Effector memory CD8-positive, alpha-beta T cell (primary cell): ENCODE measurements at regions not wholly inside any gene's neighbourhood (a gene's known extent, or its start where the extent isn't known, plus 50 kb on each side); places are given as distances from the start of the nearest gene placed in this dataset.

ENCODE experiments used
- ATAC-seq: fragments of 150-1000 bp; cut with Tn5 transposase; replicated peaks from 2 replicates; pipeline ENCODE4 v1.10.0; 2021; ENCODE audit warnings: mild to moderate bottlenecking, moderate library complexity
- DNase-seq, 3 experiments: peaks; one replicate each; pipeline ENCODE4 v3.0.0; 2021
- H3K27ac Mint-ChIP-seq, 2 donors: one replicate each; pipeline ENCODE4 v1.8.0; 2022; ENCODE audit warnings: mild to moderate bottlenecking in 2 of 2, mixed read lengths in 2 of 2, moderate library complexity in 2 of 2
- H3K27me3 Mint-ChIP-seq, 2 donors: one replicate each; pipeline ENCODE4 v1.8.0; 2022; ENCODE audit warnings: mixed read lengths in 2 of 2
- H3K36me3 Mint-ChIP-seq: one replicate; pipeline ENCODE4 v1.8.0; 2022; ENCODE audit warnings: mild to moderate bottlenecking, moderate library complexity, mixed read lengths; ENCODE audit not compliant: insufficient read depth
- H3K4me1 Mint-ChIP-seq, 2 donors: one replicate each; pipeline ENCODE4 v1.8.0; 2022; ENCODE audit warnings: low read depth in 2 of 2, mixed read lengths in 2 of 2
- H3K4me3 Mint-ChIP-seq, 2 donors: one replicate each; pipeline ENCODE4 v1.8.0; 2022; ENCODE audit warnings: mild to moderate bottlenecking in 2 of 2, mixed read lengths in 2 of 2, moderate library complexity in 2 of 2
- H3K9me3 Mint-ChIP-seq, 2 donors: one replicate each; pipeline ENCODE4 v1.8.0; 2022; ENCODE audit warnings: mixed read lengths in 2 of 2

DNA sequence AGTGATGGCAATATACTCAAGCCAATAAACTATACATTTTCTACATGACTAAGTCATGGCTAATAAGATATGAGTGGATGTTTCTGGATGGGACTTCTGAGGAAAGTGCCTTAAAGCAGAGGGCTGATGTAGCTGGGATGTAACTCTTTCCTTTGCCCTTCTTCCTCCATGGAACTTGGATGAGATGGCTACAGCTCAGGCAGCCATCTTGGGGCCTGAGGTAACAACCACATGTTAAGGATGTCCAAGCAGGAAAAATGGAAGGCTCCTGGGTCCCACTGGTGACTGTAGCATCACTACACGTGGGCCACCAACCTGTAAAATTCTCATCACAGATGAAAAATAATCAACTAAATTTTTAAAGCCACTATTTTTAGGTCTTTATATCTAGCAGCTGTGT is 54.4 kb upstream of the GRIP1 start:
- DNase-seq (no peak), ATAC-seq (no peak)
- Mint-ChIP-seq H3K36me3 (no peaks in the 10 kb centered on the region), H3K9me3 (peaks cover 0 to 3% of the 10 kb centered on the region in 2 donors), H3K27ac (no peak overlapping the region), H3K4me3 (no peak overlapping the region), H3K4me1 (peaks cover 0 to 2% of the 10 kb centered on the region in 2 donors), H3K27me3 (peaks cover 10 to 16% of the 10 kb centered on the region in 2 donors)

DNA sequence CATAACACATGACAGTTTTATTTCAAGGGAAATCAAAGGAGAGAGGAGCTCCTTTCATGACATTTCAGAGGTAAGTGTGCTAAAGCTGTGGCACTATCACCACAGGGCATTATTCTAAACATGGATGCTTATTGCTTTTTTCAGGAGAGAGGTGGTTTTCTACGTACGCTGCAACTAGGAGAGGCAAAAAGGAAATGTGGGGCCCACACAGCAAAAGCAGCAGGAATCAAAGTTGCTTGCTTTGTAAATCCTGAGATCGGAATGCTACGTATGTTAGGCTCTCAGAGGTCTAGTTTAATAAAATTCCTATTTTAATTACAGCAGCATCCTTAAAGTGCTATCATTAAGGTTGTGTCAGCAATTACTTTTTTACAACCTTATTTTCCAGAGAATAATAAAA is 55.0 kb upstream of the GRIP1 start:
- Mint-ChIP-seq H3K4me1 (peaks cover 0 to 2% of the 10 kb centered on the region in 2 donors), H3K9me3 (peaks cover 0 to 3% of the 10 kb centered on the region in 2 donors), H3K36me3 (no peaks in the 10 kb centered on the region), H3K27ac (no peak overlapping the region), H3K27me3 (peaks cover 10 to 16% of the 10 kb centered on the region in 2 donors), H3K4me3 (no peak overlapping the region)
- DNase-seq (no peak), ATAC-seq (no peak)

DNA sequence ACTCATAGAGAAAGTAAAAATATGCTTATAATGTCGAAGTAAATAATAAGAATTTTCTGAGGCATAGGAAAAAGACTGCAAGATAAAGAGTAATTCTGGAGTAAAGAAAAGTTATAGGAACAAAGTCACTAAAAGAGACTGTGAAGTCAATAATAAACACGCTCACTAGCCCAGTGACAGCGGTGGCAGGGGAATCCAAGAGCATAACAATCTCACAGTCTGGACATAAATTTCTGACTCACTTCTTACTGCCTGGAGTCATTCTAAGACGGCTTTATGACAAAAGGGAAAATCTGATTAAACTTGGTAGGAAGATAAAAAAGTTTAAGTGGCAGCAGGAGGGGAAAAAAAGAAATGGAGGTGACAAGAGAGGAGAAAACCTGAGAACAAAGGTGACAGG is 56.4 kb upstream of the GRIP1 start:
- H3K27me3 Mint-ChIP-seq: peaks cover 18 to 22% of the 10 kb centered on the region in 2 donors
- peaks cover 0 to 3% of the 10 kb centered on the region in 2 donors for H3K9me3 Mint-ChIP-seq
- H3K27ac Mint-ChIP-seq: no peak overlapping the region
- no peak overlapping the region for H3K4me3 Mint-ChIP-seq
- H3K36me3 Mint-ChIP-seq: no peaks in the 10 kb centered on the region
- no peak for DNase-seq
- ATAC-seq: no peak
- peaks cover 0 to 2% of the 10 kb centered on the region in 2 donors for H3K4me1 Mint-ChIP-seq

DNA sequence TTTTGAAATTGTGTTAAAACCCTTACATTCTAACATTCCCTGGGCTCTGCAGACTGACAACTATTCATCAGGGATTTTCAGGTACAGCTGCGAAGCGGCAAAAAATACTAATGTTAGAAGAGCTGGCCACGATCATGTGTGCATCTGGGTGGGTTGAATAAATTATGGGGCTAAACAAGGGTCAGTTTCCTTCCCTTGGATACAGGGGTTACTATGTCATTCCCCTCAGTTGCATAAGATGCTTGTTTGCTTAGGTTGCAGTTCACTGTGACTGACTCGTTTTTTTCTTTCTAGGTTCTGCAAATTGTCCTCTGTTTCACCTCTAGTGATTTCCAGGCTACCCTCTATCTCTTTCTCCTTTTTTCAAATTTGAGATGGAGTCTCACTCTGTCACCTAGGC is 58.1 kb upstream of the GRIP1 start:
- Mint-ChIP-seq H3K4me1 (peaks cover 0 to 4% of the 10 kb centered on the region in 2 donors), H3K9me3 (peaks cover 0 to 3% of the 10 kb centered on the region in 2 donors), H3K27ac (no peak overlapping the region), H3K4me3 (no peak overlapping the region), H3K36me3 (no peaks in the 10 kb centered on the region), H3K27me3 (peaks cover 18 to 24% of the 10 kb centered on the region in 2 donors)
- ATAC-seq (no peak), DNase-seq (no peak)

DNA sequence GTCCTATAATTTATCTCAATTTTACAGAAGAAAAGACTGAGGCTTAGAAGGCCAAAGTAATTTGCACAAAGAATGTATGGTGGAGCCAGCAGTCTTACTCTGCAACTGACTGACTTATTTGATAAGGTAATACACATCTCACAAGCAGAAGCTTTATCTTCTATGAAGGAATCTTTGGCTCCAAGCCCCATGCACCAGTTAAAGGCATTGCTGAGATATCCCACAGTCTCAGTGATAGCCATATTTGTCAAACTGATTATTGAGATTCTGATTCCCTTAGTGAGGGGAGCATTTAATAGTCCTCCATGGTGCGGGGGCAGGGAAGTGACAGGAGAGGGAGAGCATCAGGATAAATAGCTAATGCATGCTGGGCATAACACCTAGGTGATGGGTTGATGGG is 60.4 kb upstream of the GRIP1 start:
- Mint-ChIP-seq H3K9me3 (peaks cover 0 to 5% of the 10 kb centered on the region in 2 donors), H3K27ac (no peak overlapping the region), H3K36me3 (no peaks in the 10 kb centered on the region), H3K27me3 (peaks cover 10 to 21% of the 10 kb centered on the region in 2 donors), H3K4me1 (peaks cover 5 to 10% of the 10 kb centered on the region in 2 donors), H3K4me3 (no peak overlapping the region)
- no peak for ATAC-seq
- DNase-seq: no peak

DNA sequence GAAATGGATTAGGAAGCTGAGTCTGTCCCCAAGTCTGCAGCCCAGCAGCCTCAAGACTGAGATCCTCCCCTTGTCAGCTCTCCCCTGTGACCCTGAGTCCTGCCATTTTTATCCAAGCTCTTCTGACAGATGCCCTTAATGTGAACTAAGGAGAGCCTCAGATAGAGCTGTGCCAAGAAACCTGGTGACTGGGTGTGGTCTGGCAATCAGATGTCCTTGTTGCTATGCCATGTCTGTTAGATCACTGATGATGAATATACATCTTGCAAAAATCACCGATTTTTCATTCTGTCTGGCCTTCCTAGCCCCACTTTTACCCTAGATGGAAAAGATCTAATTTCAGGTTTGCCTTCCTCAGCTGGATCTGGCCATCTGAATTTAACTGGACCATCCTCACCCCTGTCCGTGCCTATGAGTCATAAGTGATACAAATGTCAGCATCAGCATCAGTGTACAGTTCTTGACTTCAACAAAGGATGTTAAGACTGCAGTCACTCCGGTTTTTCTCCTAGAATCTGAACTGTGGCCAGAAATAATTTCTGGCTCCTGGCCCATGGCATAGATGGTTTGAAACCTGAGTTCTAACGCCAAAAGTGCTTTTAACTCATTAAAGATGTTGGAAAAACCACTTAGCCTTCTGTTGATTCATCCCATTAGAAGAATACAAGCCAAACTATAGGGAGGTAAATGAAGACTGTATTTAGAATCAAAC is 61.2 kb upstream of the GRIP1 start:
- Mint-ChIP-seq H3K9me3 (peaks cover 0 to 5% of the 10 kb centered on the region in 2 donors), H3K36me3 (no peaks in the 10 kb centered on the region), H3K27me3 (peaks cover 17 to 21% of the 10 kb centered on the region in 2 donors), H3K27ac (no peak overlapping the region), H3K4me1 (peaks cover 5 to 10% of the 10 kb centered on the region in 2 donors), H3K4me3 (no peak overlapping the region)
- no peak for ATAC-seq
- DNase-seq: no peak

DNA sequence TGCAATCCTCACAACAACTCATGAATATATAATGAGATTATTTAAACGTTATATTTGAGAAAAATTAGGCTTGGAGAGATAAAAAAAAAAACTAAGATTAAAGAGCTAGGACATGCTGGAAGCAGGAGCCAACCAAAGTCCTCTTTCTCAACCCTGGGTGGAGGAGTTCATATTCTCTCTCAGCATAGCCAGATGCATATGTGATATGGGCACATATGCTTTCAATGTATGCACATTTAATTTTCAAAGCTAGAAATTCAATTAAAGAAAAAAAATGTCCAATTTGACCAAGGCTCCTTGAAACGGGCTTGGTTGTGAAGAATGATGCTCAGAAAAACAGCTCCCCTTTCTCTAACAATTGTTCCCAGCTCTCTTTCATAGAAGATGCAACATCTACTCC is 61.9 kb upstream of the GRIP1 start:
- ATAC-seq: no peak
- peaks cover 5 to 8% of the 10 kb centered on the region in 2 donors for H3K4me1 Mint-ChIP-seq
- no peak overlapping the region for H3K27ac Mint-ChIP-seq
- no peak overlapping the region for H3K4me3 Mint-ChIP-seq
- H3K9me3 Mint-ChIP-seq: peaks cover 0 to 5% of the 10 kb centered on the region in 2 donors
- DNase-seq: no peak
- H3K36me3 Mint-ChIP-seq: no peaks in the 10 kb centered on the region
- H3K27me3 Mint-ChIP-seq: peaks cover 21 to 28% of the 10 kb centered on the region in 2 donors

DNA sequence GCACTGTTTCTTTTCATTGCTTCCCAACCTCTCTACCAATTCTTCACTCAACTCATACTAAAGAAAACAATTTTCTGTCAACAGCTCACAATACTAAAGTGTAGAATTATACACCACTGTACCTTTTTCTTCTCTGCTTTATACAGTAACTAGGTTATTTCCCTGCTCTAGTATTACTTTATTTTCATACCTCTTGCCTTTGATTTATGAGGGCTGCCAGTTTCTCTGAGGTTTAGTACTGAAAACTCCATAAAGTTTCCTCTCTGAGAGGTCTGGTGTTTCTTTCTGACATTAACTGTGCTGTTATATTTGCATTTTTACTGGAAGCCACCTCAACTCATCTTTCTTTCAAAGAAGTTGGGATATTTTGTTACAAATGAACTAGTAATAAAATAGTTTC is 63.0 kb upstream of the GRIP1 start:
- ATAC-seq (no peak), DNase-seq (no peak)
- H3K4me1 Mint-ChIP-seq: peaks cover 5 to 8% of the 10 kb centered on the region in 2 donors
- no peak overlapping the region for H3K4me3 Mint-ChIP-seq
- H3K36me3 Mint-ChIP-seq: no peaks in the 10 kb centered on the region
- H3K27me3 Mint-ChIP-seq: peaks cover 28 to 38% of the 10 kb centered on the region in 2 donors
- peaks cover 0 to 5% of the 10 kb centered on the region in 2 donors for H3K9me3 Mint-ChIP-seq
- no peak overlapping the region for H3K27ac Mint-ChIP-seq

DNA sequence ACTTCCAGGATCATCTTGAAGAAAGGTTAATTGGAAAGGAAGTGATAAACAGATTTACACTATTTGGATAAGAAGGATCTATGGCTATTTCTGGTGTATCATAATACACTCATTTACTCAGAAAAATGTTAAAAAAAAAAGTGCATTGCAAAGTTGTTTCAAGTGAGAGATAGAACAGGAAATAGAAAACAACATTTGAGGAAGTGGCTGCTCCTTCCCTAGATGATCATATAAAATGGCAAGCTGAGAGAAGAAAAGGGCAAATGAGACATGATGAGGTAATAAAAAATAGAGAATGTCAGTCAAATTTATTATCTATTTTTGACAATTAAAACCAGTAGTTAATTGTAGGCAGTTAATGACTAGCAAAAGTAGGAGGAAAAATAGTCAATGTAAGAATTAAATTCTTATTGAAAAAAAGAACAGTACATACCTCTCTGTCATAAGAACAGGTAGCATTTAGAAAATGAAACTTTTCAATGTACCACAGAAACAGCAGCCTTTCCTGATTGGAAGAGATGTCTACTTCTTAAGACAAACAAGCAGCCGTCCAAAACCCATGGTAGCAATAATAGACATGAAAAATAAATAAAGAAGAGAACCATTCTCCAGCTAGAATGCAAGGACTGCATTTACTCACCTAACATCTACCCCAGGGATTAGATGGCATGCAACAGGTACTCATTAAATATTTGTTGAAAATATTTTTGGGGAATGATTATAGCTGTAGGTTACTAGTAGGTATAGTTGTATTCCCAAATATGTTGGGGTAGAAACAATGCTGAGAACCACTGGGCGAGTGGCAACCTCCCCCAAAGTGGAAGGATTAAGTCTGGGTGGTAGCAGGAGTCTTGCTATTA is 63.9 kb upstream of the GRIP1 start:
- Mint-ChIP-seq H3K27me3 (peaks cover 28 to 35% of the 10 kb centered on the region in 2 donors), H3K9me3 (peaks cover 0 to 5% of the 10 kb centered on the region in 2 donors), H3K27ac (no peak overlapping the region), H3K4me1 (peaks cover 5 to 8% of the 10 kb centered on the region in 2 donors), H3K4me3 (no peak overlapping the region), H3K36me3 (no peaks in the 10 kb centered on the region)
- no peak for ATAC-seq
- no peak for DNase-seq

DNA sequence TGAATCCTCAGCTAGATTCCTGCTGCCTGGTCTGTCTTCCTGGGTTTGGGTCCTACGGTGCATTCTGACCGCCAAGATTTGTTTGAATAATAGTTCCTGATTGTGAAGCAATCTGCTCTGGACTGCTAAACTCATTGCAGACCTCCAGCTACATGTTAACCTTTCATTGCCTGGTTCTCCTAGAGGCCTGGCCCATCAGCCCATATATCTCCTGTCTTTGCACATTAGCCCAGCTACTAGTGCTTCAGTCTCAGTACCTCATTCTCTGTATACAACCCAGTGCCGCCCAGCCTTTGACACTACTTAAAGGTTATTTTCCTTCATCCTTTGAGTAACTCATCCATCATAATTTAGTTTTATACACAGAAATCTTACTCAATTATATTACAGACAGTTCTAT is 65.6 kb upstream of the GRIP1 start:
- Mint-ChIP-seq H3K4me1 (peaks cover 5 to 8% of the 10 kb centered on the region in 2 donors), H3K4me3 (no peak overlapping the region), H3K27ac (no peak overlapping the region), H3K36me3 (no peaks in the 10 kb centered on the region), H3K27me3 (peaks cover 28 to 43% of the 10 kb centered on the region in 2 donors), H3K9me3 (peaks cover 0 to 3% of the 10 kb centered on the region in 2 donors)
- ATAC-seq (no peak), DNase-seq (no peak)

DNA sequence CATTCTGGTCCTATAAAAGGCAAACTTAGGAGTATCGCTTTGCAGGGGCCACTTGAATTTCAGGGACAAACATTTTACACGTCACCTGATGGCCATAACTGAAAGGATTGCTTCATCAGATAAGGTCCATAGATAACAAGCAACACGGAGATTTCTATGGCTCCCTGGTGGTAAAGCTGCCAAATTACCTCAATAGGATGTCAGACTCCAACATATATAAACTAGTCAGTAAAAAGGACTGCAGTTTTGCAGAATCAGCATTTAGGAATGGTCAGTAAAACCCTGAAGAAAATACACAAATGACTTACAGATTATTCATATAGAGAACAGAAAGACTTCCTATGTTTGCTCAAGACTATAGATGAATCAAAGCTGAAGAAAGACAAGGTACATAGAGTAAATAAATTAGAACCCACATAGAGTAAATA is 66.1 kb upstream of the GRIP1 start:
- Mint-ChIP-seq H3K27me3 (peaks cover 24 to 44% of the 10 kb centered on the region in 2 donors), H3K4me3 (no peak overlapping the region), H3K4me1 (peaks cover 5 to 8% of the 10 kb centered on the region in 2 donors), H3K9me3 (peaks cover 0 to 3% of the 10 kb centered on the region in 2 donors), H3K27ac (no peak overlapping the region), H3K36me3 (no peaks in the 10 kb centered on the region)
- no peak for DNase-seq
- ATAC-seq: no peak

DNA sequence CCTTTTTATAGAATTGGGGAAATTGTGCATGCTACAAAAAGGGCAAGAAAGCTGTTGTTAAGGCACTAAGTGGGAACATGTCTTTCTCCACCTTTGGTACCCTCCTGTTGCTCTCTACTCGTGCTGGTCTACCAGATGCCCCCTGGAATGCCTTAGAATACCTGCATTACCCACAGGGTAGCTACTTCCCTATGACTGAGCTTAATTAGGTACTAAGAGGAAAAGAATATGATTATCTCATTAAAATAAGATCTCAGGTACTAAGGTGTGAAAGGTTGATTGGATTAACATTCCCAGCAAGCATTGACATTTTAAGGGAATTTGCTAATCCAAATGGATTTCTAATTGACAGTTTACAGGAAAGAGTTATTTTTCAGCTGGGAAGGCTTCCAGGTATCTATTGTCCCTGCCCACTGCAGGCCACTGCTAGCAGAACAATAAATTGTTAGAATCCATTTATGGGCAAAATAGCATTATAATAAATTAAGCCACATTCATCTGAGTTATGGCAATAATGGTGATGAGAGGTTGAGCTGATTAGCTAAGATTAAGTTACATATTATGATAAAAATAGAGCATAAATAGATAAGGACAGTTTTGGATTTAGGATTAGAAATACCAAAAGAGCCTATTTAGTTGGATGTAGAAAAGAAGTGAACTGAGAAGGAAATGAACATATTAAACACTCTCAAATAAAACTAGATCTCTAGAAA is 67.8 kb upstream of the GRIP1 start:
- H3K4me1 Mint-ChIP-seq: peaks cover 5 to 8% of the 10 kb centered on the region in 2 donors
- no peaks in the 10 kb centered on the region for H3K36me3 Mint-ChIP-seq
- ATAC-seq (no peak), DNase-seq (no peak)
- no peak overlapping the region for H3K27ac Mint-ChIP-seq
- H3K4me3 Mint-ChIP-seq: no peak overlapping the region
- H3K27me3 Mint-ChIP-seq: peaks cover 31 to 49% of the 10 kb centered on the region in 2 donors
- peaks cover 0 to 3% of the 10 kb centered on the region in 2 donors for H3K9me3 Mint-ChIP-seq

DNA sequence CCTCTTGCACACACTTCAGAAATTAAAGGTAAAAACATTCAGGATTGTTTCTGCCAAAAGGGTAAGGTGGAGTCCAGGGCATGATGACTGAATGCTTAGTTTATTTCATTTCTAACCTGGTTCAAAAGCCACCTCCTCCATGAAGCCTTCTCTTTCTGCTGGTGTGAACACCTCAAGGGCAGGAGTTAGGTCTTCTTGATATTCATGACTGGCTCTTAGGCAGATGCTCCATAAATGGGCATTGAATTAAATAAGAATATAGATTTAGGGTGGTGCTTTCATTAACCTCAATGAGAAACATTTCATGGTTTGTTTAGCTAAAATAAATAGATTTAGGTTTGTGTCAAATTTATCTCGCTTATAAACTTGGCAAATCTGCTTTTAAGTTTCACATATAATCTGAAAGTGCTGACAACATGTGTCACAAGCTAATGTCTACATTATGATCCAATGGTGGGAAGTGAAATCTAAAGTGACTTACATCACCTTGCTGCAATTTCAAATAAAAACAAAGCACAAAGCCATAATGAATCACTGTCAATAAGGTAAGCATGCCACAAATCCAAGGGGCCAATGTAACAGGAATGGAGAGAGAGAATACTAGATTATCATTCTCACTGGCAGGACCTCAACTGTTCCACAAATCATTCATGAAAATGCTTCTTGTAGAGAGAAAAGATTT is 72.7 kb upstream of the GRIP1 start:
- no peak for DNase-seq
- no peaks in the 10 kb centered on the region for H3K9me3 Mint-ChIP-seq
- H3K27me3 Mint-ChIP-seq: peaks cover 19 to 51% of the 10 kb centered on the region in 2 donors
- peaks cover 4 to 5% of the 10 kb centered on the region in 2 donors for H3K4me1 Mint-ChIP-seq
- H3K36me3 Mint-ChIP-seq: no peaks in the 10 kb centered on the region
- no peak overlapping the region for H3K4me3 Mint-ChIP-seq
- H3K27ac Mint-ChIP-seq: no peak overlapping the region
- ATAC-seq: no peak
